WI38 (cell line): ENCODE measurements at regions not wholly inside any gene's neighbourhood (a gene's known extent, or its start where the extent isn't known, plus 50 kb on each side); places are given as distances from the start of the nearest gene placed in this dataset.

ENCODE experiments used
- H3K4me3 ChIP-seq: 2 replicates; pipeline ENCODE4 v1.5.1; 2011; ENCODE audit warnings: low read depth, mild to moderate bottlenecking, control low read depth, low read length
- CTCF ChIP-seq: IDR thresholded peaks from 2 replicates; pipeline ENCODE4 v1.5.1; 2012; ENCODE audit warnings: low read depth, mild to moderate bottlenecking, control low read depth, low read length

GRCh38 chr2:38217401-38218188, 141.6 kb upstream of the CYP1B1 start:
- TF ChIP-seq CTCF, result no peak
- H3K4me3 ChIP-seq, result no peak overlapping the region

DNA sequence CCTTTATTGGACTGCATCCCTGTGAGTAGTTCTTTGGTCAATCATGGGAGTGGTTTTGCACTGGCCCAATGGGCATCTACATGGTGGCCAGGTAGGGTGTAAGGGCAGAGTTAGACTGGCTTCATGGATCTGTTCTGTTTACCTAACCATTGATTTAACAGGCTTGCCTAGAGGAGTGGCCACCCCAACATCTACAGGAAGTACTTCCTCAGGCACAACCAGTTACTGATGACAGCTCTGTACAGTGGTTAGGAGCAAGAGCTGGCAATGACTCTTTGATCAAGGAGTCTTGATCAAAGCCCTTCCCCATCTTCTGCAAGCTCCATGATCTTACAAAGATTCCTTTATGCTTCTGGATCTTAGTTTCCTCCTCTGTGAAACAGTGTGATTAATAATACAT, 140.9 kb upstream of the CYP1B1 start:
- H3K4me3 ChIP-seq, result no peak overlapping the region
- no peak for TF ChIP-seq CTCF

DNA sequence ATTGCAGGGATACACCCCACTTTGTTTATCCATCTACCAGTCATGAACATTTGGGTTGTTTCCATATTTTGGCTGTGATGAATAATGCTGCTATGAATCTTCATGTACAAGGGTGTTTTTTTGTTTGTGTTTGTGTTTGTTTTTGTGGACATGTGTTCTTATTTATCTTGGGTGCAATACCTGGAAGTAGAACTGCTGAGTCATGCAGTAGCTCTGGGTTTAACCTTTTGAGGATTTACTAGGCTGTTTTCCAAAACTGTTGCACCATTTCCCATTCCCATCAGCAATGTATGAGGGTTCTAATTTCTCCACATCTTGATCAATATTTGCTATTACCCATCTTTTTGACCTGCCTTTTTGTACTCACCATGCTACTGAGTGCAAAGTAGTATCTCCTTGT, 140.0 kb upstream of the CYP1B1 start:
- H3K4me3 ChIP-seq, result no peak overlapping the region
- no peak for TF ChIP-seq CTCF

DNA sequence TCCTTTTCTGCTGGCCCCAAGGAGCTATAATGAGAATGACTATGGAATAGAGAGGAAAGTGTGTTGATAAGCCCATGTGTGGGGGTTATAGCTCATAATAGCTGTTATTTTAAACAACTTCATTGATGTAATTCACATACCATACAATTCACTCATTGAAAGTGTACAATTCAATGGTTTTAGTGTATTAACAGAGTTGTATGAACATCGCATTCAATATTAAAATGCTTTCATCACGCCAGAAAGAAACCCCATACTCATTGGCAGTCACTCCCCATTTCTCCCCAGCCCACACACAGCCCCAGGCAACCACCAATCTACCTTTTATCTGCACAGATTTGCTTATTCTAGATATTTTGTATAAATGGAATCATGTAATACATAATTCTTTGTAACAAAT, 139.6 kb upstream of the CYP1B1 start:
- TF ChIP-seq CTCF, result no peak
- no peak overlapping the region for H3K4me3 ChIP-seq

GRCh38 chr2:38214209-38214717, 138.3 kb upstream of the CYP1B1 start:
- no peak for TF ChIP-seq CTCF
- no peak overlapping the region for H3K4me3 ChIP-seq

GRCh38 chr2:38213619-38214167, 137.7 kb upstream of the CYP1B1 start:
- TF ChIP-seq CTCF, result no peak
- H3K4me3 ChIP-seq, result no peak overlapping the region

DNA sequence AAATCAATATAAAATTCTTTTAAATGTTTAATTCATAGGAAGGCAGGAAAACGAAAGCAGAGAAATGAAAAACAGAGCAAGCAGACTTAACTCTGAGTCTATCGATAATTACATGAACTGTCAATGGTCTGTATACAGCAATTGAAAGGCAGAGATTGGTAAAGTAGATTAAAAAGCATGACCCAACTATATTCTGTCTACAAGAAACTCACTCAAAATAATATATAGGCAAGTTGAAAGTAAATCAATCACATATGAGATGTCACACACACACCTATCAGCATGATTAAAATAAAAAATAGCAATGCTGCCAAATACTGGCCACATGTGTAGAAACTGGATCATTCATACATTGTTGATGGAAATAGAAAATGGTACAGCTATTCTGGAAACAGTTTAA, 136.4 kb upstream of the CYP1B1 start:
- TF ChIP-seq CTCF, result no peak
- H3K4me3 ChIP-seq, result no peak overlapping the region
